GM18517 (cell line): ENCODE measurements at regions not wholly inside any gene's neighbourhood (a gene's known extent, or its start where the extent isn't known, plus 50 kb on each side); places are given as distances from the start of the nearest gene placed in this dataset.

Experiments used
- ATAC-seq: cut with Tn5 transposase; IDR thresholded peaks from one replicate; pipeline ENCODE4 v1.9.1; 2021; ENCODE audit warnings: mild to moderate bottlenecking, moderate library complexity; ENCODE audit not compliant: unreplicated experiment

DNA sequence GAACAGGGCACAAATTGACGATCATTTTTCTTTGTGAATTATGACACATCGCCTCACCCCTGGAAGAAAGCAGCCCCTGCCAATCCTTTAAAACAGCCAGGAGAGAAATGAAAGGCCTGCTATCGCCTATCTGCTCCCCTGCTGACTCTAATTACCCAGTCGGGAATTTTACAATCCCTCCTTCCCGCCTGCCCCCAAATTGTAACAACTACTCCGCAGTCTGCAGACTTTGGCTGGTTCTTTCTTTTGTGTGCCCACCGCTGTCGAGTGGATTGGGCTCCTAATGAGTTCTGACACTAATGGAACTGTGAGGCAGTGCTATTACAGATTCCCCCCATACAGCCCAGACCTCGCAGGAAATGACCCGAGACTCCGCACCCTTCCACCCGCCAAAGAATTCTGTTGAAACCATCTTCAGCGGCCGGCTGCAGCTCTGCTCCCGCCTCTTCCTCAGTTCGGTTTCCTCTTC is 281.2 kb upstream of the PARD3B start:
- no peak for ATAC-seq

DNA sequence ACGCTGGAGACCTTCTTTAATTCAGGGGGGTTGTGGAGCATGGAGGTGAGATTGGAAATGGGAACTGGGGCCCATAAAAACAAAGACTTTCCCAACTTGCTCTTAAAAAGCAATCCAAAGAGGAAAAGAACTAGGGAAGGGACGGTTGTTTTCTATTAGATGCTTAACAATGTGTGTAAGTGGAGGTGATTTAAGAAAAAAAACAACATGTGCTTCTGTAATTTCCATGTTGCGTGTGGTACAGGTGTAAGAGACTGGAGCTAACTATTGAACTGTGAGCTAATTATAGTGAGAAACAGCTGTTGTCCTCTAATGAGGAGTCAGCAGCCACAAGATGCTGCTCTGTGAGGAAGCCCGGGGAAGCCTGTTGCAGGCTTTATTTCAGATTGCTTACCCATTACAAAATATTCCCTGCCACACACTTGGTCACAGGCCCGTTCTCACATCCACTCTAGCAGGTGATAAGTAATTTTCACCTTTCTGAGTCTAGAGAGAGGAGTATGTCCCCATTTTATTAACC is 280.6 kb upstream of the PARD3B start:
- ATAC-seq, result no peak

- no peak for ATAC-seq
These were observed 279.5 kb upstream of the PARD3B start for GRCh38 chr2:204265681-204266181.

DNA sequence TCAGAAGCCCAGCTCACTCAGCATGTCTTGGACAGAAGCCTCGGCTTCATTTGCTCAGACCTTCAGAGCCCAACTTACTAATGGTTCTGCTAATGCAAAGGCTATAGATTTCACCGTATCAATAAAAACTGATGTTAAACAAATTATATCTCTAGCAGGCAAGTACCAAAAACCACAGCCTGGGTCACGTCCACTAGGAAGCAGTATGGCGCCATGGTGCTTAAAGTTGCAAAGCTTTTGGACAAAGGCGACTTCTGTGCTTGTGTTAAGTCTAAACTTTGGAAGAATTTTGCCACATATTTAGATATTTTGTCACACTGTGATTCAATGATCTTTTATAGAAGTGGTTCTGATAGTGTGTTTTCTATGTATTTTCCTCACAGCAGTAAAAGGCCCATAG is 276.8 kb upstream of the PARD3B start:
- no peak for ATAC-seq

GRCh38 chr2:204268971-204269370 is 276.3 kb upstream of the PARD3B start:
- ATAC-seq, result no peak

GRCh38 chr2:204272089-204272488 is 273.2 kb upstream of the PARD3B start:
- no peak for ATAC-seq

GRCh38 chr2:204272610-204273287 is 272.5 kb upstream of the PARD3B start:
- ATAC-seq, result no peak

- no peak for ATAC-seq
These were observed 270.8 kb upstream of the PARD3B start for GRCh38 chr2:204274429-204274828.

- ATAC-seq, result no peak
These were observed 270.3 kb upstream of the PARD3B start for GRCh38 chr2:204274991-204275390.

DNA sequence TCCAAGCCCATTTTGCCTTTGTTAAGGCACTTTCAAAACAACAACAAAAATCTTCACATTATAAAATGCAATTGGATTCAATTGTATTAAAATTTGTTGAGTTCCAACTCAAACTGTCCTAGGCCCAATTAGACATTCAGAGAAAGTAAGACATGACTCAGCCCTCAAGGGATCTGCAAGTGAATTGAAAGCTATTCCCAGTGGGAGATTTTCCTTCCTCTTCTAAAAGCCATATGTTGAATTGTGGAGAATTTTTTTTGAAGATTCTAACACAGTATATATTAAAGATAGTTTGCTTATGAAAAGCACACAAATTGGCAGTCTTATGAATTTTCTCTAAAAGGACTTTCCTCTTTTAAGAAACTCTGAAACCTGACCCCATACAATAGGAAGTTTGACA is 268.0 kb upstream of the PARD3B start:
- ATAC-seq, result no peak

GRCh38 chr2:204278454-204278853 is 266.8 kb upstream of the PARD3B start:
- no peak for ATAC-seq

DNA sequence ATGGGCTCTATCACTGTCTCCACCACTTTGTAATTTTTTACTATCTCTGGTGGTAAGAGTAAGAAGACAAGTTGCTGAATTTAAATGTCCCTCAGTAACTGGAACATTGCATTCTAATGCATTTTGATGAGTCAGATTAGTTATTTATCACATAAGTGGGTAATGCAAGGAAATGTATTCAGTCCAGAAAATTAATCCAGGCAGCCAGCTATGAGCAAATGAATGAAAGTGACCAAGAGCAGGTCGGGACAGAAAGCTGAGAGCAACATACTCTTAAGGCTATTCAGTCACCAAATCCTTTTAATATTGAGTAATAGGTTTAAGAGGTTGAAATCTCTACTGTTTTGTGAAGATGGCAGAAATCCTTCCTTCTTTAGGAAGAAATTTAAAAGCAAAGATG is 265.5 kb upstream of the PARD3B start:
- ATAC-seq, result no peak

GRCh38 chr2:204280262-204280668 is 265.0 kb upstream of the PARD3B start:
- no peak for ATAC-seq

DNA sequence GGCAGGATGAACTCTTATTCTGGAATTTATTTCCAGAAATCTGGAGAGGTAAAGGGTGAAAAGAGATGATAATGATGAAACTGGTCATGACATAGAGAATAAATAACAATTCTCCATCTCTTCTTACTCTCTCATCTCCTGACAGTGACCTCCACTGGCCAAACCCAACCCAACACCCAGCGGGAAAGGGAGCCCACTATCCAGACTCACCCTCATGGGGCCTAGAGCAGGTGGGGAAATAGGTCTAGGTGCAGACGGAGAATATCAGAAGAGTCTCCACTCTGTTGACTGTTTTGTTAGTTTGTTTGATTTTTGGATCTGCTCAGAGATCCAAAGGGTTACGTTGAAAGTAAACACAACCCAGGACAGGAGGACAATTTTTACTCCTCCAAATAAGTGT is 263.2 kb upstream of the PARD3B start:
- no peak for ATAC-seq

- no peak for ATAC-seq
These were observed 262.8 kb upstream of the PARD3B start for GRCh38 chr2:204282525-204282924.

GRCh38 chr2:204289066-204289465 is 256.2 kb upstream of the PARD3B start:
- no peak for ATAC-seq

DNA sequence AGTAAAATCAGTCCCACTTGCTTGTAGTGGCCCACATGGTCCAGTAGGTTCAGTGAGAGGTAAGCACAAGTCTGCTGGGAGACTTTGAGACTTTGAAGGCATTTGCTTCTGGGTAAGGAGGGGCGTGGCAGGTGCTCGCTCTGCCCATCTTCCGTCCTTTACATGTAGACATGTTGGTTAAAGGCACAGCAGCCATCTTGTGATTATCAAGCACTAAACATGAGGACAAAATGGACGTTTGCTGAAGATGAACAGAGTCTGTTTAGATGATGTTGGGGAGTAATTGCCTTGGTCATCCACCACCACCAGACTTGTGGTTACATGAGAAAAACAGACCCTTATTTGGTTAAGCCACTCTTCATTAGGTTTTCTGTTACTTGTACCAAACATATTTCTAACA is 252.8 kb upstream of the PARD3B start:
- no peak for ATAC-seq

GRCh38 chr2:204293884-204294747 is 251.2 kb upstream of the PARD3B start:
- ATAC-seq, result no peak

DNA sequence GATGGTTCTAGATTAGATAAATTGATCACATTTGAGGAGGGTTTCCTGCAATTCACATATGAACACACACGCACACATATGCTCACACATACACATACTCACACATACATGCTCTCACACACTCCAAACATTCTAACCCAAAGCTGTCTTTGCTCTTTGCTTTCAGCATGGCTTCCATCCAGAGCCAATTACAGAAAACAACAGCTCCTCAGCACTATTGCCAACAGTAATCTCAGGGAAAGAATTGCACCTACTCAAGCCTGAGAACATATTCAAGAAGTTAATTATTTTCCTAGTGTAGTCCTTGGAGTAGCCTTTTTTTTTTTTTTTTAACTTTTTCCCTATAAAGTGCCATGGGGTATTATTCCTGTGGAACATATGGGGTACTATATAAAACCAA is 246.9 kb upstream of the PARD3B start:
- ATAC-seq, result no peak

- no peak for ATAC-seq
These were observed 245.5 kb upstream of the PARD3B start for GRCh38 chr2:204299766-204300165.

DNA sequence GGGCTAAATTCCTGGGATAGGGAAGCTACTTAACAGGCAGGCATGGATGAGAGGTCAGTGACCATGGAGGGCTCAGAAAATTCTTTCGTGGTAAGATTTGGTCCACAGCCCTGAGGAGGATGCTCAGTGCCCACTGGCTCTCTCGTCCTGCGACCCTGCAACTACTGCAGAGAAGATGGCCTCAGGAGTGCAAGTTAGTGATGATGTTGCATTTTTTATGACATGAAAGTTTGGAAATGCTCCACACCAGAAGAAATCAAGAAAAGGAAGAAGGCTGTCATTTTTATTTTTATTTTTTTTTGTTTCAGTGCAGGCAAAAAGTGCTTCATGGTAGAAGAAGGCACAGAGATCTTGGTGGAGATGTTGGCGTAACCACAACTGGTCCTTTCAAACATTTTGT is 238.6 kb upstream of the PARD3B start:
- ATAC-seq, result no peak

- ATAC-seq, result no peak
These were observed 233.2 kb upstream of the PARD3B start for GRCh38 chr2:204312105-204312504.
